WTC11 (cell line): ENCODE measurements at regions not wholly inside any gene's neighbourhood (a gene's known extent, or its start where the extent isn't known, plus 50 kb on each side); places are given as distances from the start of the nearest gene placed in this dataset.

Source experiments
- ATAC-seq: fragments of 200-7000 bp; cut with Tn5 transposase; 2 replicates; pipeline ENCODE4 v1.10.0; 2021; ENCODE audit warnings: mild to moderate bottlenecking, moderate library complexity
- CTCF ChIA-PET: fragments of 300-600 bp; sonication (Branson Sonifier 250); formaldehyde crosslinking; loops from one replicate; lab custom pipeline; 2021; ENCODE audit warnings: antibody characterized with exemption; lab: Charles Lee
- POLR2A ChIA-PET: fragments of 350-600 bp; sonication (Branson Sonifier 250); formaldehyde crosslinking; loops from one replicate; lab custom pipeline; 2021; ENCODE audit warnings: antibody characterized with exemption; lab: Charles Lee
- DNase-seq: peaks from one replicate; pipeline ENCODE4 v3.0.0; 2021; ENCODE audit warnings: low spot score
- H3K27ac Mint-ChIP-seq: 2 replicates; pipeline ENCODE4 v1.8.0; 2021; ENCODE audit warnings: mixed read lengths
- H3K27me3 Mint-ChIP-seq: 2 replicates; pipeline ENCODE4 v1.8.0; 2021; ENCODE audit warnings: low read depth, mild to moderate bottlenecking, moderate library complexity, mixed read lengths
- H3K36me3 Mint-ChIP-seq: 2 replicates; pipeline ENCODE4 v1.8.0; 2021; ENCODE audit warnings: mixed read lengths
- H3K4me1 Mint-ChIP-seq: 2 replicates; pipeline ENCODE4 v1.8.0; 2022; ENCODE audit warnings: mixed read lengths
- H3K4me3 Mint-ChIP-seq: 2 replicates; pipeline ENCODE4 v1.8.0; 2021; ENCODE audit warnings: mild to moderate bottlenecking, moderate library complexity, mixed read lengths
- H3K9me3 Mint-ChIP-seq: 2 replicates; pipeline ENCODE4 v1.8.0; 2021; ENCODE audit warnings: mixed read lengths
- ATF3 ChIP-seq: sonication (generic); formaldehyde crosslinking; conservative IDR thresholded peaks from 2 replicates; pipeline ENCODE4 v1.8.1; 2022; ENCODE audit warnings: mild to moderate bottlenecking, missing genetic modification reagents
- ATF6 ChIP-seq: sonication (generic); formaldehyde crosslinking; IDR thresholded peaks from 2 replicates; pipeline ENCODE4 v1.8.1; 2023; ENCODE audit warnings: mild to moderate bottlenecking, missing genetic modification reagents
- ELF4 ChIP-seq: sonication (generic); formaldehyde crosslinking; IDR thresholded peaks from 2 replicates; pipeline ENCODE4 v1.8.1; 2022; ENCODE audit warnings: low read depth, mild to moderate bottlenecking, moderate library complexity, missing genetic modification reagents
- EMX1 ChIP-seq: fragments of 250-450 bp; sonication (Bioruptor Pico); IDR thresholded peaks from 2 replicates; pipeline ENCODE4 v1.8.0; 2021; ENCODE audit warnings: mild to moderate bottlenecking
- GTF2I ChIP-seq: fragments of 250-450 bp; sonication (Bioruptor Pico); conservative IDR thresholded peaks from 2 replicates; pipeline ENCODE4 v1.4.0; 2021; ENCODE audit warnings: mild to moderate bottlenecking
- OVOL2 ChIP-seq: fragments of 250-450 bp; sonication (Bioruptor Pico); IDR thresholded peaks from 2 replicates; pipeline ENCODE4 v1.9.0; 2021; ENCODE audit warnings: mild to moderate bottlenecking, borderline replicate concordance
- SMAD4 ChIP-seq: sonication (generic); formaldehyde crosslinking; IDR thresholded peaks from 2 replicates; pipeline ENCODE4 v1.8.0; 2022; ENCODE audit warnings: mild to moderate bottlenecking, missing genetic modification reagents
- TEAD4 ChIP-seq: sonication (generic); formaldehyde crosslinking; IDR thresholded peaks from 2 replicates; pipeline ENCODE4 v1.8.0; 2022; ENCODE audit warnings: mild to moderate bottlenecking, missing genetic modification reagents
- ZBTB21 ChIP-seq: sonication (generic); formaldehyde crosslinking; IDR thresholded peaks from 2 replicates; pipeline ENCODE4 v1.8.1; 2023; ENCODE audit warnings: mild to moderate bottlenecking, missing genetic modification reagents, borderline replicate concordance
- ZNF219 ChIP-seq: sonication (generic); formaldehyde crosslinking; IDR thresholded peaks from 2 replicates; pipeline ENCODE4 v1.8.0; 2023; ENCODE audit warnings: missing genetic modification reagents, mild to moderate bottlenecking, borderline replicate concordance
- ZNF232 ChIP-seq: sonication (generic); formaldehyde crosslinking; IDR thresholded peaks from 2 replicates; pipeline ENCODE4 v1.8.0; 2022; ENCODE audit warnings: mild to moderate bottlenecking, missing genetic modification reagents
- ZNF532 ChIP-seq: fragments of 250-450 bp; sonication (Bioruptor Pico); IDR thresholded peaks from 2 replicates; pipeline ENCODE4 v1.9.0; 2021; ENCODE audit warnings: mild to moderate bottlenecking, borderline replicate concordance
- ZNF671 ChIP-seq: fragments of 250-450 bp; sonication (Bioruptor Pico); IDR thresholded peaks from 2 replicates; pipeline ENCODE4 v1.8.0; 2021; ENCODE audit warnings: mild to moderate bottlenecking

GRCh38 chr6:43933148-43933885 is 163.3 kb downstream of the VEGFA start (continued):
- no peak for TF ChIP-seq ATF6 (CRISPR knock-in tag)
- TF ChIP-seq ZNF219: no peak
- no peak for TF ChIP-seq EMX1 (CRISPR knock-in tag)

- no peaks in the 10 kb centered on the region for H3K36me3 Mint-ChIP-seq
- H3K9me3 Mint-ChIP-seq: no peaks in the 10 kb centered on the region
- peaks cover 10% of the 10 kb centered on the region for H3K4me1 Mint-ChIP-seq
- no peak for TF ChIP-seq ZNF219
- H3K4me3 Mint-ChIP-seq: no peak overlapping the region
- H3K27me3 Mint-ChIP-seq: no peaks in the 10 kb centered on the region
- ChIA-PET POLR2A (no interaction called here), CTCF (interaction anchor here (0.8 to 1.5 kb wide), 4 partner anchors 19 to 163 kb away, joined by 3 to 6 read pairs (median 4); partner anchors contain the start of gene VEGFA)
- no peak overlapping the region for H3K27ac Mint-ChIP-seq
- DNase-seq (no peak), ATAC-seq (no peak)
Observed at GRCh38 chr6:43932259-43933147, 162.5 kb downstream of the VEGFA start.

GRCh38 chr6:43931201-43931600 is 161.2 kb downstream of the VEGFA start:
- no peak for ATAC-seq
- DNase-seq: no peak
- POLR2A ChIA-PET: no interaction called here
- no peak for TF ChIP-seq ZBTB21 (CRISPR knock-in tag)
- TF ChIP-seq ZNF671: no peak
- TF ChIP-seq ATF3 (CRISPR knock-in tag): no peak
- no peak for TF ChIP-seq SMAD4 (CRISPR knock-in tag)
- no peak for TF ChIP-seq TEAD4
- TF ChIP-seq EMX1 (CRISPR knock-in tag): no peak
- no peak for TF ChIP-seq ELF4
- TF ChIP-seq ZNF532 (CRISPR knock-in tag): no peak
- TF ChIP-seq ZNF232: no peak
- TF ChIP-seq OVOL2: no peak
- no peak for TF ChIP-seq GTF2I (CRISPR knock-in tag)
- no peak overlapping the region for H3K4me3 Mint-ChIP-seq
- no peak overlapping the region for H3K27ac Mint-ChIP-seq
- no peaks in the 10 kb centered on the region for H3K36me3 Mint-ChIP-seq
- no peaks in the 10 kb centered on the region for H3K9me3 Mint-ChIP-seq
- CTCF ChIA-PET: interaction anchor here (0.9 to 1.5 kb wide), 2 partner anchors 10 to 161 kb away, joined by 3 to 6 read pairs; partner anchors contain the start of gene VEGFA
- peaks cover 22% of the 10 kb centered on the region for H3K4me1 Mint-ChIP-seq
- no peaks in the 10 kb centered on the region for H3K27me3 Mint-ChIP-seq
